G401.6 (cell line): ENCODE measurements at regions not wholly inside any gene's neighbourhood (a gene's known extent, or its start where the extent isn't known, plus 50 kb on each side); places are given as distances from the start of the nearest gene placed in this dataset.

Experiments
- FAIRE-seq: peaks from 2 replicates; lab custom pipeline; 2012; peaks lifted over from hg19 to GRCh38; lab: Jason Lieb, UNC

DNA sequence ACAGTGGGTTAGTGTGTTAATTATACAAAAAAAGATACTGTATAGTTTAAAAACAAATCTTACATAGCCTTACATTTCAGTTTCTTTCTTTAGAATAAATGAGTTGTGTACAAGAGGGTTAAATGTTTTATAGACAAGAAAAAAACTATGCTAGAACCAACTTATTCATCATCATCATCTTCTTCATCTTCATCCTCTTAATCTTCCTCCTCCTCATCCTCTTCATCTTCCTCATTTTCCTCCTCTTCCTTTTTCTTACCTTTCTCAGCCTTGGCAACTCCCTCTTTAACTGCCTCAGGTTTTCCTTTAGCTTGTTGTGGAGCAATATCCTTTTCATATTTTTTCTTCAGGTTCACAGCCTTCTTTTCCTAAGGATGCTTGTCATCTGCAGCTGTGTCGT, 53.7 kb downstream of the RPS12 start:
- FAIRE-seq = no peak

DNA sequence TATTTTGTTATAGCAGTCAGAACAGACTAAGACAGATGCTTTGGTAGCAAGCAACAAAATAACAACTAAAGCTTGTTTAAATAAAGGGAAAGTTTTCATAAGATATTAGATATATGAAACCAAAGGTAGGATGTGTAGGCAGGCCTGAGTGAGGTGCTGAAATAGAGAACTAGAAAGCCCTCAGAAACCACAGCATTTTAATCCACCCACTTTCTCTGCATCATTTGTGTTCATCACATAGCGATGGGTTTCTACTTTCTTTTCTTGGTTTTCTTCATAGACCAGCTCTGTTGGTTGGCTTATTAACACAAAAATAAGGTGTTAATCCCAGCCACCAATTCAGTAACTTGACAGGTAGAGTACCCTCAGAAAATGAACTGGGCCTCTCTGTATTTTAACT, 58.6 kb downstream of the RPS12 start:
- no peak for FAIRE-seq

DNA sequence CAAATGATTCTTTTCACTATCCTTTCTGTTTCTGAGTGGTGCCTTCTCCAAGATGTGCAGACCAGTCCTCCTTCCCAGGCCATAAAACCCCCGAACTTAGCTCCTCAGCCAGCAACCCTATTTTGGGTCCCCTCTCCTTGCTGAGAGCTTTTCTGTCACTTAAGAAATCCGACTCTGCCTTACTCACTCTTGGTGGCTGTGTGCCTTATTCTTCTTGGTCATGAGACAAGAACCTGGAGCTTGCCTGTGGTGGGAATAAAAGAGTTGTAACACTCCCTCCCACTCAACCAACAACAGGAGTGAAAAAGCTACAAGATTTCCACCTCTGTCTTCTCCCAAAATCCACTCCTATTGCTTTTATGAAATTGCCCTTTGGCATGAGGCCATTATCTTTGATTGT, 62.6 kb downstream of the RPS12 start:
- FAIRE-seq = no peak

DNA sequence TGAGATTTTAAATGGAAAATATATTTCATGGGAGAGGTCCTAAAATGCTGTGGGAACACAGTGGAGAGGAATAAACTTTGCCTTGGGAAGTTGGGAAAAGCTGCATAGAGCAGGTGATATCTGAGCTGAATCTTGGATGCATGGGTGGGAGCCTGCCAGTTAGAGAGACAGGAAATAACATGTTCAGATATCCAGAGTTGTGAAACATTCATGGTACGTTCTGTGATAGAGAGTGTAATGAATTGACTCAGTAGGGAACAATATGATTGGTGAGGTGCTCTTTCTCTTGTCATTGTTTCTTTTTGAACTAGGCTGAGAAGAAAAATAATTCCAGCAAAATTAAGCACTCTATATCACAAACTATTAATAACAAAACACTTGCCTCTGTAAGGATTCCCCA, 72.8 kb downstream of the RPS12 start:
- no peak for FAIRE-seq

DNA sequence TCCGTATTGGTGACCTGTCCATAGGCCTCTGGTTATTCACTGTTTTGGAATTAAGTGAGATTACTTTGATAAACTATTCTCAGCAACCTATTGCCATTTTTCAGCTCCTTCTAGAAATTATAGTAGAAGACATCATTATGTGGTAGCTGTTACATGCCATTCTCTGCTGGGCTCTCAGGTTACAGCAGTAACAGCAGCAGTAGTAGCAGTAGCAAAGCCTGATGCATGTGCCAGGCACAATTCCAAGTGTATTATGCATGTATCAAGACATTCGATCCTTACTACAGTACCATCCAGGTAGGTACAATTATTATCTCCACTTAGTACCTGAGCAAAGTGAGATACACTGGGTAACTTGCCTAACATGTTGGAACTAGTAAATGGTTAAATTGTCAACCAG, 74.3 kb downstream of the RPS12 start:
- no peak for FAIRE-seq

DNA sequence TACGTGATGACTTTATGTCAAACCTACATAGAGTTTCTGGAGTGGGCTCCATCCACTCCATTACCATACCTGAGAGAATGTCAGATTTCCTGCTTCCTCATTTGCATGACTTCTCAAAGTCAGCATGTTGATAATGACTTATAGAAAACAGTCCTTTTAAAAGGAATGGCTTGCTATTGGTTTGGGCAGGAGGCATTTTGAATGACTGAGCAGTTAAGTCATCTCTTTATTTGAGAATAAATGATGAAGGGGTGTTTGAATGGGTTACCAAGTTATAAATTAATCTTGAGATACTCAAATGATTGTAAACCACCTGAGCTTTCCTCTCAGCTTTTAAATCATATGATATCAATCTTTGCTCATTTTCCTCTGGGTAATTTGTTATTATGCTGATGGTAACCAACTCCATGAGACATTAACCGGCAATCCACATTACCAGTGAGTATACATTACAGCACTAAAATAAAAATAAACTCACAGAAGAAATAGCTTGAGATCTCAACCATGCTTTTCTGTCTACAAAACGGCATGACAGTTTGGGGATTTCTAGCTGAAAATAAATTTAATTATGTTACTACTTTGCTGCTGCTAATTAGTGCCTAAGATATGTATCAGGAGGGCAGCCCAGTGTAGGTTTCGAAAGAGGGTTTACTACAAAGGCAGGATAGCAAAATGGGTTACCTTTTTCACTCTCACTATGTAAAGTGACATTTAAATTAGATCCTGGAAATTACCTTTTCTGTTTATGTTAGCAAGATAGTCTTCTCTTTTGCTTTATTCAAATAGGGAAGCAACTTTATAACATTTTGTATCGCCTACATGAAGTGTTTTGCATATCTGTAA, 78.8 kb downstream of the RPS12 start:
- FAIRE-seq = no peak

DNA sequence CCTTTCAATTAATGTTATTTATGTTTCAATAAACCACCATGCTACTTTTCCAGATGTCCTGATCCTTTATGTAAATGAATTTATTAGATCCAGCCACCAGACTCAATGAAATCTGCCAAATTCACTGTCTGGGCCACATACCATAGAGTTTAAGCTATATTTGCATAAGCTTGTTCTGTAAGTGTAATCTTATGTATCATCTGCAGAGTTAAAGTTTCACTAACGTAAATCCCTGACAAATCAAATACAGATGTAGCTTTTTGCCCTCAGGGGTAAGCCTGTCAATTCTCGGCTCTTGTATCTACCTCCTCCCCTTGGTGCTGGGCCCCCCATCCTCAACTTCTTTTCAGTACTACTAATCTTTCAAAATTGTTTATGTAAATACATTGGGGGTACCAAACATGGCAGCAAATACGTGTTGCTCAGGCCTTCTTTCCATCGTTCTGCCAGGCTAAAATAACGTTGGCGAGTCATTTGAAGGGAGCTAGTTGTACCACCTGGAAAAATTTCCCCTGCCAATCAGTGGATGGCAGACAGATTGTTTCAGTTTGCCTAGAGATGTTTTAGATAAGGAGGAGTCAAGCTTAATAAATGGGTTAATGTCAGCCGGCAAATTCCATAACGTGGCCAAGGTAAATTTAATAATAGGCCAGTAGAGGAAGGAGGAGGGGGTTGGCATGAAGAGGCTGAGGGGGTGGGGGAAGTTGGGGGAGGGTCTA, 79.6 kb downstream of the RPS12 start:
- no peak for FAIRE-seq

DNA sequence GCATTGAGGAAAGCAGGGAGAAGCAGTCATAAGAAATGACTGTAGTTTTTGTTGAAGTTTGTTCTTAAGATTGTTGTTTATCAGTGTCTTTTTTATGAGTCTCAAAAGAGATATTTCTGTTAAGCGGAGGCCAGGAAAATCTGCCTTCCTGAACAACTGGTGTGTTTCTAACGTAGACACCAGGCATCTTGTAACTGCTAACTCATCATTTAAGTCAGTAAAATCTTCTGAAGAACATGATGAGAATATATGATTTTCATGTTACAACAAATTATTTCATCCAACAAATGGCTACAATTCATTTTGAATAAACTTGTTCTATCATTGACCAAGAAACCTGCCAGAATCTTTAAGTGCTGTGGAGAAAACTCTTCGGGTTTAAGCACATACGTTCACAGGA, 84.0 kb downstream of the RPS12 start:
- FAIRE-seq = no peak

DNA sequence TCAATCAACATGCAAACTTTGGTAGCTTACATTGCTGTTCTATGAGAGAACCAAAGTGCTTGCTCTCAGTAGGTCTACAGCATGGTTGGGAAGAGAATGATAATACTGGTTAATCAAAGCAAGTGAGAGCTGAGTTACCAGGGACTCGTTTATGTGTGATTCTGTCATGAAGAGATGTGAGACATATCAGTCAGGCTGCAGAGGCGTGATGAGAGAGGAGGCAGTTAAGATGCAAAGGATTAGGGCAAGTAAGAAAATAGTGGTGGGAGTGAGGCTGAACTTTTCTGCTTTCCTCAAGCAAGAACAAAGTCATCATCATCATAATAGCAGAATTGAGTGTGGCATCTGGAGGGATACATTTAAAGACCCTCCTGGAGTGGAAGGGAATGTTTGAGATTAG, 86.5 kb downstream of the RPS12 start:
- FAIRE-seq = no peak

DNA sequence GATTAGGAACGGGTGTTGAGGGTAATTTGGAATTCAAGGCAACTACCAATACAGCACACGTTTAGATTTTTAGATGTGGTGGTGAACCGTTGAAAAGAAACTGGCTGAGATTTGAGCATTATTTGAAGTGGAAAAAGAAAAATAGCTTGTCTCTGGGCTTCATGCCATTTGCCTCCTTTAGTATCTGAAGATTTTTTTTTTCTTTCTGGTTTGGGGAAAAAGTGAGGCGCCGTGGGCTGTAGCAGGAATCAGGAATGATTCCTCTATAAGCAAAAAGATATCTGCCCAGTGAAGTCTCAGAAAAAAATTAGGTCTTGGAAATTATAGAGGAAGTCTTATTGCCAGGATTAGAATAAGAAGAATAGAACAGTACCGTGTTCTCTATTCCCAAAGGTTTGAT, 88.5 kb downstream of the RPS12 start:
- no peak for FAIRE-seq

DNA sequence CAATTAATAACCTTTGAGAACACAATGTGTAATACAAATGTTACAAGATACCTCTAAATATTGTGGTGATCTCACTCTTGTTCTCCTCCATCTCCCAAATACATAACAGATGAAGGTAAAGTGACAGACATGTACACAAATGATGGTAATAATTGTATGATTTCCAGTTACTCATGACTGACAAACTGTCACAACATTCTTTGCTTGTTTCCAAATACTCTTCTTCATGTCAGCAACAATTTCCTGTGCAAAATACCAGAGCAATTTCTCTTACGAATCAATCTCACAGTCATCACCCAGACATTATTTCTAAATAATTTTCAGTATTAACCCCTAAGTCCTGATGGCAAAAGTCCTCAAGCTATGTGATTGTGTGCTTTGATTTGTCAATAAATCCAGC, 92.9 kb downstream of the RPS12 start:
- no peak for FAIRE-seq

DNA sequence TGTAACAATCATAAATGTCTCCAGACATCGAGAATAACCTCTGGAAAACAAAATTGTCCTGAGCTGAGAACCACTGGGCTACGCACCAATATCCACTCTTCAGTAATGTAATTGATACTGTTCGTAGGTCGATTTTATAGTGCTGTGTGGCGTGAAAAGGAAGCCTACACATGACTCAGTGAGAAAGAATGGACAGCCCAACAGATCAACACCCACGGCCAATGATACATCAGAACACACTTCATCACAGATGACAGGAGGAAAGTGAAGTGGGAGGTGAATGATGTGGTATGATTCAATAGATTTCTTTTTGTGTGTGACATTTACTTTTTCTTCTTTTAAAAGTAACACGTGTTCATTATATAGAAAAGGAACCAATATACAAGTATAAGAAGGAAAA, 93.5 kb downstream of the RPS12 start:
- FAIRE-seq = no peak

DNA sequence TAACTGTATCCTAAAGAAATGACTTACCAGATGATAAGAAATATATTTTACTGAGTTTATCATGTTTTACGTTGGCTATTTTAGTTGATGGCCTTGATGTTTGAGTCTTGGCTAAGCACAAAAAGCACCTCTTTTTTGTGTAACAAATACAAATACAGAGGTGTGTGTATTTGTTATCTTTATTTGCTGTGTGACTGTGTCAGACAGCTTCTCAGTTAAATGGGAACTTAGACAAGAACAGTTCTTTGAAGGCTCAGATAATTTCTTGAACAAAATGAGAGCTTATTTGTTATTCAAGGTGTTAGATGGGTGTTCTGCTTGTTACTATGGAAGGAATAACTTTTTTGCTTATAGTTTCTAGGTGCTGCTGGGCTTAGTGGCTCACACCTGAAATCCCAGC, 95.4 kb downstream of the RPS12 start:
- no peak for FAIRE-seq

DNA sequence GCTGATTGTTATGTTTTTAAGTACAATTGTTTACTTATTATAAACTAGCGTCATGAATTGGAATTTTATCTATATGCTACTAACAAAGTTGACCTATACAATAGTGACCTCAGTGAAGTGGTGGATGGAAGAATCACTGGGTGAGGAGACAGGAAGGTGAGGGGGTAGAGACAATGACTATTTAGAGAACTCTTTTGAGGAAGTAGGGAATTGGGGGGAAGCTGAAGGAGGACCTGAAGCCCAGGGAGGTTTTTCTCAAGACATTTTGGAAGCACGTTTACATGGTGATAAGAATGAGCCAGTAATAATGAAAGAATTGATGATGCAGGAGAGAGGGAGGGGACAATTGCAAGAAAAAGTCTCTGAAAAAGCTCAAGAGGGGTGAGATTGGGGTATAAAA, 96.4 kb downstream of the RPS12 start:
- no peak for FAIRE-seq

DNA sequence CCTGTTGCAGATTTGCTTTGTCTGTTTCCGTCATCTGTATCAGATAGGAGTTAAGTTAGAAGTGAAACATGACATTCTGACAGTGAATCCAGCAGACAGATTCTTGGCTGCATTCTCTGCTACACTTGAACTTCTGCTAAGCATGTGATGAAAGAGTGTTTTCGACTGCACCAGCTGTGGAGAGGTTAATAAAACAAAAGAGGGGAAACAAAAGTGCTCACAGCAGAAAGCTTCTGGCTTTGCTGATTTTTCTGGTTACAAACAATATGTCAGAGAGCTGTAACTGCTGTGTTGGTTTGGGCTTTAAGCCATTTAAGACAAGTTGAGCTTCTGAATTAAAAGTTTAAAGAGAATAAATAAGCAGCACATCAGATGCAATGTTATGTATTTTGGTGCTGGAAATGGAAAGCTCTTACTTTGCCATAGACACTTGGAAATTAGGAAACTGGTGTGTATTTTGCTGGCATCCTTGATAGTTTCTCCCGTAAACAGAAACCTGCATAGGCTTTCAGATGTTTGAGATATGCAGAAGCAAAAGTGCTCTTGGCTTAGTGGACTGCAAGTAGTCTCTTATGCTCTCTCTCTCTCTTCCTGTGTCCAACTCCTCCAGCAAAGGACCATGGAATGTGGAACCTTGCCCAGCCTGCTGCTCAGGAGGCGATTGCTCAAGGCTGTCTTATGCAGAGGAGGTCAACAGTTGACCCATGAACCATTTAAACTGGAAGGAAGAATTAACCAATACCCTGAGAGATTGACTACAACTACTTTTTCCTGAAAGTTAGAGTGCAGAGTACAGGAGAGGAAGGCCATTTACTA, 104.9 kb downstream of the RPS12 start:
- FAIRE-seq = no peak

DNA sequence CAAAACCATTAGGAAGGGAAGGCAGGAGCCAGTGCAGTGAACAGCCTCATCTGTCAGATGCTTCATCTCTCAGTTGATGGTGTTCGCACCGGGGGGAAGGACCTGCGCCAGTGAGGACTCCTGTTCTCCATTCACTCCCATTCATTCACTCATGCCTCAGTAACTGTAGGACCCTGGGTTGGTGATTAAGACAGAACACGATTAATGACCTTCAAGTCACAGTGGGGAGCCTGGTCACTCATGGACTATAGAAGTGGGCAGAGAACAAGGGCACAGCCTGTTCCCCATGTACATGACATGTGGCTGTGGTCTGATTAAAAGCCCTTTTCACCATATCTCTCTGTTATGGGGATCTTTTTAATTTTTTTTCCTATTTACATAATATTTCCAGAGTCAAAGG, 113.3 kb downstream of the RPS12 start:
- FAIRE-seq = no peak

DNA sequence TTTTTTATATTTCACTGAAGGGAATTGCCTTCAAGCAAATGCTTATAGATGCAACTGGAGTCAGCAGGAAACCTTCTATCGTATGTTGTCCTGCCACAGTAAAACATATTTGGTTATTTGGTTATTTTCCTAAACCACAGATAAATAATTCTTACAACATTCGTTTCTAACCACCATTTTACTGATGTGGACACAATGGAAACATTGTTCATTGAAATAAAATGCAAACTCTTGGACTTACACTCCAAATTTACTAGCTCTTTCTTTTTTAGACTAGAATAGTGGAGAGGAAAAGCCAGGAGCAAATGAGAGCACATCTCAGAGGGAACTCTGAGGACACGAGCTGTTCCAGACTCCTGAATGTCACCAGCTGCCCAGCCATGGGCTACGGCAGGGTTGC, 114.8 kb downstream of the RPS12 start:
- no peak for FAIRE-seq

DNA sequence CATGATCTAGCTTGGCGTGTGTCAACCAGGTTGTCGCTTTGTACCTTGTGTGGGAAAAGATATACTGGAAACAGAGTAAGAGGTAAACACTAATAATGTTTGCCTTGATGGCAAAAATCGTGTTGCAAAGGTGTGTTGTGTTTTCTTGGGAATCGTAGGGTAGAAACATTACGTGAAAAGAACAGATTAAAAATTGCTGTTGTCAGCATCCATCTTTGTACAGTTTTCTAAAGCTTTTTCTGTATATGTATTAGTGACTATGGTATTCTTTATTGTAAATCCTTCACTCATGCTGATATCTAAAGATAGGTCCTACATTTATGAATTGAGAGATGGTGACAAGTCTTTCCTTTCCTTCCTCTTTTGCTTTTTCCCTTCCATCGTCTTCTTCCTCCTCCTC, 116.9 kb downstream of the RPS12 start:
- FAIRE-seq = no peak

DNA sequence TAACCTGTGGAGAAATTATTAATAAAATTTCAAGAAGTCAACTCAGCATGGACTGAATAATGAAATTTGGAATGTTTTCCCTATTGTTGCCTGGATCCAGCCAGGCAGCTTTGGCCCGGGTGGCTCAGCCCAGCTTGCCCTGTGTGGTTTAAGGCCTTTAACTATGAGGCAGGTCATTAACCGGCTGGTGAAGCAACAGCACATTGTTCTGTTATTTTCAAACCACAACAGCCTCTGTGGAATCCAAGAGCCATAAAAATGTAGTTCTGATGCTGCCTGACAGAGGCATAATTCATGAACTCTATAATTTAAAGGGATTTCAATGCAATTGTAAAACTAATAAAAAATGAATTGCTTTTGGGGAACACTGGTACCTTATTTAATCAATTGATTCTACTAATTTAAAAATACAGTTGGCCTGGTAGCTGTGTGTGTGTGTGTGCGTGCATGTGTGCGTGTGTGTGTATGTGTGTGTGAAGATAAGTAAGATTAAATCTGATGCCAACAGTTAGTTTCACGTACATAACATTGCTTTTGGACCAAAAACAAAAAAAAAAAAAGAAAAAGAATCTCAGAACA, 117.7 kb downstream of the RPS12 start:
- no peak for FAIRE-seq

DNA sequence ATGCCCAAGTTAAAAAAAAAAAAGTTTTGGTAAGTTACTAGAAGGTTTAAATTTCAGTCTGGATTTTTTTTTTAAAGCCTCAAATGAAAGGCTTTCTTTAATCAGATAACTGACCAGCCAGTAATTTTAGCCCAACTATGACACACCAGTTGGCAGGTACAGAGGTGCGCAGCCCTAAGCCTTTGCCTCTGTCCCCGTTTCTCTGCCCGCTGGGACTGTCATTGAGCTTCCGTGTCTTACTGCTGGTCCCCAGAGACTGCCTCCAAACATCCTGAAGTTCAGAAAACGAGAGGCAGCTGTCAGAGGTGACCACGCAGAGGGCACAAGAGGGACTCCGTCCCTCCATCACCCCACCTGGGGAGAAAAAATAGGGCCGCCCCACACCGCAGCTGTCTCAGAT, 118.2 kb downstream of the RPS12 start:
- FAIRE-seq = no peak

DNA sequence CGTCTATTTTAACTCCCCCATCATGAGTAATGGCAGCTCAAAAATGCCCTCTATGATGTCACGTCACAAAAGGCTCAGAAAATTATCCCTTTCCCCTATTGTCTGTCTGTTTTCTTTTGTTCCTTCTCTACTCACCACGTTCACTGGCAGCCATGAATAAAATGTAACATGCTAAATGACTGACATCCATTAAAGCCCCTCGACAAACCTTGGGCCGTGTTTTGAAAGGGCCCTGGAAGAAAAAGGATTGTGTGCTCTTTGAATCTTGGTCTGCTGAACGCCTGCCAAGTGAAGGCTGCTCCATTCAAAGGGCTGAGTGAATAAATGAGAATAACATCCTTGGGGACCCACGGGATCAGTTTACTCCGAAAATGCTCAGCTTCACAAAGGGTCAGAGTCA, 118.7 kb downstream of the RPS12 start:
- FAIRE-seq = no peak

DNA sequence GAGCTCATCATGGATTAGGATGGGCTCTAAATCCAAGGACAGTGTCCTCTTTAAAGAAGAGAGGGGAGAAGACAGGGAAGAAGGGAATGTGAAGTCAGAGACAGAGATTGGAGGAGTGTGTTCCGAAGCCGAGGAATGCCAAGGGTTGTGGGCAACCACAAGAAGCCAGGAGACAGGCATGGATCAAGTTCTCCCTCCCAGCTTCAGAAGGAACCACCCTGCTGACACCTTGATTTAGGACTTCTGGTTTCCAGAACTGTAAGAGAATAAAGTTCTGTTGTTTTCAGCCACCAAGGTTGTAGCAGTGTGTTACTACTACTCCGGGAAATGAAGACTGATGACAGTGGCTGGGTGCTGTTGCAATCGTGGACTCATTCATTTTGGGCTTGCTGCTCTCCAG, 120.1 kb downstream of the RPS12 start:
- FAIRE-seq = no peak

DNA sequence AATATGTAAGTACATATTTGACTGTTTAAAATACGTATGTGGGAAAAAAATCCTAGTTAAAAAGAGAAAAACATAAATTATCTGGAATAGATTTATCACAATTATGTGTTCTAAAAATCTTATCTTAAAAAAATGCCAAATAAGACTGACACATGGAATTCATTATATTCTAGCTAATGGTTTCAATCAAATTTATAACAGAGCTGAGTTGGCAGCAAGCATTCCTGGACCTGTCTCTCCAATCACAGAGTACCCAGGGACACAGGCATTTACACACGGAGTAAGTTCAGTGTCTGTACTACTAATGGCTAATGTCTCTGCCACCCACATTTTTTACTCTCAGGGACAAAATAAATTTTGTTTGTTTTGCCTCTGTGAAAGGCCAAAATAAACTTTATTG, 122.3 kb downstream of the RPS12 start:
- FAIRE-seq = no peak
